ENCODE measurements at regions not wholly inside any gene's neighbourhood (a gene's known extent, or its start where the extent isn't known, plus 50 kb on each side); places are given as distances from the start of the nearest gene placed in this dataset.

DNA sequence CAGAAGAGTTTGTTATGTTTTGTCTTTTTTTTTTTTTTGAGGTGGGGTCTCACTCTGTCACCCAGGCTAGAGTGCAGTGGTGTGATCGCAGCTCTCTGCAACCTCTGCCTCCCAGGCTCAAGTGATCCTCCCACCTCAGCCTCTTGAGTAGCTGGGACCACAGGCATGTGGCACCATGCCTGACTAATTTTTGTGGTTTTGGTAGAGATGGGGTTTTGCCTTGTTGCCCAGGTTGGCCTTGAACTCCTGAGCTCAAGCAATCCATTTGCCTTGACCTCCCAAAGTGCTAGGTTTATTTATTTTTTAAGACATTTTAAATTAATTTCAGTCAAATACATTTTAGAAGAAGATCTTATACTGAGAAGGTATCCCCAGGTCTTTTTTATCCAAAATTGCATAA is 366.7 kb downstream of the KCNJ2 start:
- Histone ChIP-seq H3K4me3 (ENCODE audit: low read length) (no peak overlapping the region), H3K4me1 (ENCODE audit: insufficient read depth, low read length) (peaks cover 17% of the 10 kb centered on the region), H3K27ac (ENCODE audit: low read length) (no peak overlapping the region)

DNA sequence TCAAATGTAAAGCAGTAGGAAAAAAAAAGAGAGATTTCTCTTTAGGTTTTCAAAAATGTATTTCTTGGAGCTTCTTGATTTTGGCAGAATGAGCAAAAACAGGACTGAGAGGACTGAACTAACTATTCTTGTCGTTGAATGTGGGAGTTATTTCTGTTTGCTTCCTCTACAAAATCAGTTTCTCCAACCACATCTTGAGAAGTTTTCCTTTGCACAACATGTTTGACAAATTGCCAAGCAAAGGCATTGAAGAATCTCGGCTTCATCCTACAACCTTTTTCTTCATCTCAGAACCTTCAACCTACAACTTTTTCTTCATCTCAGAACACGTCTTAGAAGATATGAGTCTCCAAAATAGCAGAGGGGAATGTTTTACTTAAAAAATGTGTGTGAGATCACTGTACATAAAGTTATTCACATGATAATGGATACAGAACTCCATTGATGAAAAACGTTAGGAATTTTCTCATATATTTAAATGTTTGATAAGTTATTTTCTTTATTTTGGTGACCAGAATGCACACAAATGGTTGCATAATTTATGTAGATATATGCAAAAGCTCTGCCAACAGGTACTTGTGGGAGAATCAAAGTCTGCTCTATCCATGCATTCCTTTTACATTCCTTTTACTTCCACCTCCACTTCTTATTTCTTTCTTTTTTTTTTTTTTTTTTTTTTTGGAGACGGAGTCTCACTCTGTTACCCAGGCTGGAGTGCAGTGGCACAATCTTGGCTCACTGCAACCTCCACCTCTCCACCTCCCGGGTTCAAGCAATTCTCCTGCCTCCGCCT is 370.0 kb downstream of the KCNJ2 start:
- Histone ChIP-seq H3K27me3 (ENCODE audit: insufficient read depth, low read length) (no peaks in the 10 kb centered on the region), H3K4me3 (ENCODE audit: low read length) (no peak overlapping the region), H3K4me1 (ENCODE audit: insufficient read depth, low read length) (peaks cover 17% of the 10 kb centered on the region), H3K27ac (ENCODE audit: low read length) (no peak overlapping the region), H3K9ac (ENCODE audit: low read depth, low read length) (no peak overlapping the region; the same call in 1 of the 2 replicates), H3K9me3 (ENCODE audit: insufficient read depth, low read depth, low read length) (no peaks in the 10 kb centered on the region; the same call in 1 of the 2 replicates), H3K36me3 (ENCODE audit: insufficient read depth, low read depth, low read length) (no peaks in the 10 kb centered on the region)

More for the DNA sequence above, 366.7 kb downstream of the KCNJ2 start:
- Histone ChIP-seq H3K9me3 (ENCODE audit: insufficient read depth, low read depth, low read length) (no peaks in the 10 kb centered on the region; the same call in 1 of the 2 replicates), H3K9ac (ENCODE audit: low read depth, low read length) (no peak overlapping the region), H3K36me3 (ENCODE audit: insufficient read depth, low read depth, low read length) (no peaks in the 10 kb centered on the region), H3K27me3 (ENCODE audit: insufficient read depth, low read length) (no peaks in the 10 kb centered on the region)

DNA sequence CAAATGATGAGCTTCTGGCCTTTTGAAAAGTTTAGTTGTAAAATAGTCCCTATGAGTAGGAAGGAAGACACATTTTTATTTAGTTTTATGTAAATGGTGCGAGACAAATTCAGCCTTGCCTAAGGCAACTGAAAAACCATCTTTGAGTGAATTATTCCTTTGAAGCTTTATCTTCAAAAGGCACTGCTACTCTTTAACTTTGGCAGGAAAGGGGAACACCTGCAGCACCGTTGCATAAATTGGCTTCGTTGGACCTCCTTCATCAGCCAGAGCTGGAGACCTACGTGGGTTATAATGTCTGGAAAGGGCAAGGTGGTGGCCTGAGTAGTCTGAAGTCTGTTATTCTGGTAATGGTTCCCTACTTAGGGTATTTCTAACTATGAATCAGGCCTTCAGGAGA is 373.5 kb downstream of the KCNJ2 start:
- H3K27ac ChIP-seq (ENCODE audit: low read length) = no peak overlapping the region
- no peak overlapping the region for H3K4me3 ChIP-seq (ENCODE audit: low read length)
- H3K36me3 ChIP-seq (ENCODE audit: insufficient read depth, low read depth, low read length) = no peaks in the 10 kb centered on the region
- no peaks in the 10 kb centered on the region for H3K9me3 ChIP-seq (ENCODE audit: insufficient read depth, low read depth, low read length)
- no peak overlapping the region for H3K9ac ChIP-seq (ENCODE audit: low read depth, low read length)
- peaks cover 12% of the 10 kb centered on the region; the same call in 1 of the 2 replicates for H3K4me1 ChIP-seq (ENCODE audit: insufficient read depth, low read length)
- H3K27me3 ChIP-seq (ENCODE audit: insufficient read depth, low read length) = no peaks in the 10 kb centered on the region

DNA sequence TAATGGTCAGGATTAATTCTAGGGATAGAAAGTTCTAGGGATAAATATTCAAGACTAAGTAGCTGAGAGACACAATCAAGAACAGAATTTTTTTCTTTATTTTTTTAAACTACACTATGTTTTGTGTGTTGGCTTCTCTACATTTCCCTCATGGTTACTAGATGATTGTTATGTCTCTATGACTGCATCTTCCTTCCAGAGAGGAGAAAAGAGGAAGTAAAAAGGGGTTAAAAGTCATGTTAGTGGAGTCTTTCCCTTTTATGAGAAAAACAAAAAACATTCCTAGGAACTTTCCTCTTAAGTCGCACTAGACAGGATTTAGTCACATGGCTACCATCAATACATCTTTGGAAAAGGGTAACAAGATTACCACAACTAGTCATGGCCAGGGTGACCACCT is 375.0 kb downstream of the KCNJ2 start:
- H3K9ac ChIP-seq (ENCODE audit: low read depth, low read length) = no peak overlapping the region
- H3K36me3 ChIP-seq (ENCODE audit: insufficient read depth, low read depth, low read length) = no peaks in the 10 kb centered on the region
- H3K9me3 ChIP-seq (ENCODE audit: insufficient read depth, low read depth, low read length) = no peaks in the 10 kb centered on the region

DNA sequence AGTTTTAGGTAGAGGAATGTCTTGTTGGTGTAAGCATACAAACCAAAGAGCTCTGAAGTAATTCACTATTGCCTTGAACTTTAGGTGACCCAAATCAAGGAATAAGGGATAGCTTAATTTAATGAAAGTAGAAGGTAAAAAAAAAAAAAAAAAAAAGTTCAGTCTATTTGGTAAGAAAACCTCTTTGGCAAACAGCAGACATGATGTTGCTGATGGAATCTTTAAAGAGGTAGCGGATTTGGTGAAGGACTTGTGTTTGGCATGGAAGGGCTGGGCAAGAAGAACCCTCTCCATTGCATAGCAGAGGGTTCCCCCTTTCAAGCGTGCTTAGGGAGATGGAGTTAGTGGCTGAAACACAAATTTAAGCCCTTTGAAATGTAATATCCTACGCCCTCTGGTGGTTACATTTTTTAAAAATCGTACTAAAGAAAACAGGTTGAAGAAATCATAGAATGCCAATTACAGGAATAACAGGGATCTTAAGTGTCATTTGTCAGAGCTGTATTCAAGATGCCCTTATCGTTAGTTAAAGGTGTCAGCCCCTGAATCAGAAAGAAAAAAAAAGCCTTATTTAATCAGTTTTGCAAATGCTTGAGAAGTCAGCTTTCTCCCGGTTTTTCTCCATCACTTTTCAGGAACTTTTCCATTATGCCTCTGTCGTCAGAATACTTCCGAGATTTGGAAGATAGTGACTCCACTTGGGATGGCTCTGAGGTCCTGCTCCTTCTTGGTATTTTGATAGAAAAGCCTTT is 383.1 kb downstream of the KCNJ2 start:
- no peak overlapping the region for H3K4me3 ChIP-seq (ENCODE audit: low read length)
- H3K27me3 ChIP-seq (ENCODE audit: insufficient read depth, low read length) = no peaks in the 10 kb centered on the region
- no peaks in the 10 kb centered on the region for H3K4me1 ChIP-seq (ENCODE audit: insufficient read depth, low read length)
- no peaks in the 10 kb centered on the region; the same call in 1 of the 2 replicates for H3K9me3 ChIP-seq (ENCODE audit: insufficient read depth, low read depth, low read length)
- H3K9ac ChIP-seq (ENCODE audit: low read depth, low read length) = no peak overlapping the region
- H3K36me3 ChIP-seq (ENCODE audit: insufficient read depth, low read depth, low read length) = no peaks in the 10 kb centered on the region
- H3K27ac ChIP-seq (ENCODE audit: low read length) = no peak overlapping the region

More for the DNA sequence above, 375.0 kb downstream of the KCNJ2 start:
- Histone ChIP-seq H3K27ac (ENCODE audit: low read length) (no peak overlapping the region), H3K27me3 (ENCODE audit: insufficient read depth, low read length) (no peaks in the 10 kb centered on the region), H3K4me1 (ENCODE audit: insufficient read depth, low read length) (peaks cover 6% of the 10 kb centered on the region; the same call in 1 of the 2 replicates), H3K4me3 (ENCODE audit: low read length) (no peak overlapping the region)

DNA sequence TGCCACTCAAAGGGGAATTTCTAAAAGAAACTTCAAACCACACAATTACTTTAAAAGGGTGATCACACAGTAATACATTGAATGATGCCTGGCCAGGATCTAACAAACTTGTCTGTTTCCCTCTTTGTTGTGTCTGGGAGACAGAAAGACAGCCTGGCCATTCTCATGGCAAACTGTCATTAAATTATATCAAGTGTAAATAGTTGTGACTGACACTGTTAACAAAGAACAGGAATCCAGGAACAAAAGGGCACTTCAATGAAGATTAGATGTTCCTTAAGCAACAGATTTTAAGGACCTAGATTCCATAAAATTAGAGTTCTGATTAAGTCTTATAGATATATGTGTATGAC is 383.6 kb downstream of the KCNJ2 start:
- H3K27me3 ChIP-seq (ENCODE audit: insufficient read depth, low read length) = no peaks in the 10 kb centered on the region
- no peaks in the 10 kb centered on the region; the same call in 1 of the 2 replicates for H3K9me3 ChIP-seq (ENCODE audit: insufficient read depth, low read depth, low read length)
- H3K27ac ChIP-seq (ENCODE audit: low read length) = no peak overlapping the region
- no peak overlapping the region for H3K4me3 ChIP-seq (ENCODE audit: low read length)
- H3K4me1 ChIP-seq (ENCODE audit: insufficient read depth, low read length) = no peaks in the 10 kb centered on the region
- H3K36me3 ChIP-seq (ENCODE audit: insufficient read depth, low read depth, low read length) = no peaks in the 10 kb centered on the region
- H3K9ac ChIP-seq (ENCODE audit: low read depth, low read length) = no peak overlapping the region

DNA sequence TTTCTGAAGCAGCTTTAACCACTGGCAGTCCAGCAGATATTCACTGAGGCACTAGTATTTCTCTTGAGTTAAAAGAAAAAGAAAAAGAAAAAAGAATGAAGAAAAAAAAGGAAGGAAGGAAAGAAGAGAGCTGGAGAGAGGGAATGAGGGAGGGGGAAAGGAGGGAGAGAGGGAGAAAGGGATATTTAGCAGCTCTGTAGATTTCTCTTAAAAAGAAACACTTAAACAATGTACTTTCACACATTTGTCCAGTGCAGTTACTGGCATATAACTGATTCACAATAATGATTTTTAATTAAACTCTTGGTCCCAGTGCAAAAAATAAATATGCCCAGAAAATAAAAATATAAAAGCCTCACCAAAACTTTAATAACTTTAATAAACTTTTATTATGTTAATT is 386.4 kb downstream of the KCNJ2 start:
- no peak overlapping the region for H3K9ac ChIP-seq (ENCODE audit: low read depth, low read length)
- H3K27ac ChIP-seq (ENCODE audit: low read length) = no peak overlapping the region
- H3K4me3 ChIP-seq (ENCODE audit: low read length) = no peak overlapping the region
- H3K27me3 ChIP-seq (ENCODE audit: insufficient read depth, low read length) = no peaks in the 10 kb centered on the region
- H3K4me1 ChIP-seq (ENCODE audit: insufficient read depth, low read length) = no peaks in the 10 kb centered on the region
- H3K36me3 ChIP-seq (ENCODE audit: insufficient read depth, low read depth, low read length) = no peaks in the 10 kb centered on the region
- H3K9me3 ChIP-seq (ENCODE audit: insufficient read depth, low read depth, low read length) = no peaks in the 10 kb centered on the region; the same call in 1 of the 2 replicates

DNA sequence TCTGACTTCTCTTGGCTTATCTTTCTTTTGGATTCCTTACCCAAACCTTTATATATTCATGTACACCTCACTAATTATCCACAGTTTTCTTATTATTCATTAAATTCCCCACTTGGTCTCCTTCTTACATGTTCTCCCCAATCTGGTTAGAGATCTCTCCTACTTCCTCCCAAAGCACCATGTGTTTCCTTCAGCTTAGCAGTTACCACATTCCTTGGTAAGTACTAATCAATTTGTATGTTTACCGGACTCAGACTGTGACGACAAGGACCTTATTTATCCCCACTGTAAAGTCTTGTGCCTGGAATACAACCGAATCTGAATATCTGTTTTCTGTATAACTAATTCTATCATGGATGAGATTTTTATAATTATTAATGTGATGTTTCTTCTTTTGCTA is 389.5 kb downstream of the KCNJ2 start:
- H3K36me3 ChIP-seq (ENCODE audit: insufficient read depth, low read depth, low read length) = no peaks in the 10 kb centered on the region
- no peaks in the 10 kb centered on the region; the same call in 1 of the 2 replicates for H3K9me3 ChIP-seq (ENCODE audit: insufficient read depth, low read depth, low read length)
- H3K9ac ChIP-seq (ENCODE audit: low read depth, low read length) = no peak overlapping the region
- no peak overlapping the region for H3K4me3 ChIP-seq (ENCODE audit: low read length)
- H3K27me3 ChIP-seq (ENCODE audit: insufficient read depth, low read length) = no peaks in the 10 kb centered on the region
- H3K4me1 ChIP-seq (ENCODE audit: insufficient read depth, low read length) = no peaks in the 10 kb centered on the region
- H3K27ac ChIP-seq (ENCODE audit: low read length) = no peak overlapping the region

DNA sequence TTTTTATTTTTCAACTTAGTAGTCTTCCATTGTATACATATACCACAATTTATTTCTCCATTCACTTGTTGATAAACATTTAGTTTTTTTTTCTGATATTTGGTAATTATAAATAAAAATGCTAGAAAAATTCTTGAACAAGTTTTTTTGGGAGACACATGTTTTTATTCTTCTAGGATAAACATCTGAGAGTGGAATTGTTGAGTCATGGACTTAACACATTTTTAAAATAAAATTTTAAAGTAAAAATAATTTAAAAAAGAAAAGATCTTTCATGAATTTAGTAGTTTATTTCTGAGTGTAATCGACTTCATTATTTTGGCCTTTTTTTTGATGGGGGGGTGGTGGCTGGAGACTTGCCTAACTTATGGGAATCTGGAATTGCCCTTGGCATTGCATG is 391.1 kb downstream of the KCNJ2 start:
- Histone ChIP-seq H3K4me3 (ENCODE audit: low read length) (no peak overlapping the region), H3K36me3 (ENCODE audit: insufficient read depth, low read depth, low read length) (no peaks in the 10 kb centered on the region), H3K9me3 (ENCODE audit: insufficient read depth, low read depth, low read length) (no peaks in the 10 kb centered on the region; the same call in 1 of the 2 replicates), H3K27me3 (ENCODE audit: insufficient read depth, low read length) (no peaks in the 10 kb centered on the region), H3K9ac (ENCODE audit: low read depth, low read length) (no peak overlapping the region), H3K4me1 (ENCODE audit: insufficient read depth, low read length) (no peaks in the 10 kb centered on the region), H3K27ac (ENCODE audit: low read length) (no peak overlapping the region)

DNA sequence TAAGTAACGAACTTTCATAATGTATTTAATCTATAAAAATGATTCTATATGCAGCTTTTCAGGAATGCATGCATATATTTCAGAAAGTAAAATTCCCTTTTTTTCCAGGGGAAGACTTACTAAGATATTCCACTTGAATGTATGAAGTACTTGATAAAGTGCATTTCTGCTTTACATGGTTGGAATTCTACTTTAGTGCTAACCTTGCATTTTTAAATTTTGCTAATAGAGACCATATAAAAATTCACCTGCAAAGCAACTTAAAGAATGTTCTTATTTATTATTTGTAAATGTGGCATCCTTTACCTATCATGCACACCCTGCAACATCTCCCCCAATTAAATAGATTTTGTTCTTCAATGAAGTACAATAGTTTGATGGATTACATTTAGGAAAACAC is 392.8 kb downstream of the KCNJ2 start:
- no peak overlapping the region for H3K27ac ChIP-seq (ENCODE audit: low read length)
- no peak overlapping the region for H3K9ac ChIP-seq (ENCODE audit: low read depth, low read length)
- no peak overlapping the region for H3K4me3 ChIP-seq (ENCODE audit: low read length)
- H3K4me1 ChIP-seq (ENCODE audit: insufficient read depth, low read length) = no peaks in the 10 kb centered on the region
- no peaks in the 10 kb centered on the region for H3K9me3 ChIP-seq (ENCODE audit: insufficient read depth, low read depth, low read length)
- H3K27me3 ChIP-seq (ENCODE audit: insufficient read depth, low read length) = no peaks in the 10 kb centered on the region
- H3K36me3 ChIP-seq (ENCODE audit: insufficient read depth, low read depth, low read length) = no peaks in the 10 kb centered on the region

DNA sequence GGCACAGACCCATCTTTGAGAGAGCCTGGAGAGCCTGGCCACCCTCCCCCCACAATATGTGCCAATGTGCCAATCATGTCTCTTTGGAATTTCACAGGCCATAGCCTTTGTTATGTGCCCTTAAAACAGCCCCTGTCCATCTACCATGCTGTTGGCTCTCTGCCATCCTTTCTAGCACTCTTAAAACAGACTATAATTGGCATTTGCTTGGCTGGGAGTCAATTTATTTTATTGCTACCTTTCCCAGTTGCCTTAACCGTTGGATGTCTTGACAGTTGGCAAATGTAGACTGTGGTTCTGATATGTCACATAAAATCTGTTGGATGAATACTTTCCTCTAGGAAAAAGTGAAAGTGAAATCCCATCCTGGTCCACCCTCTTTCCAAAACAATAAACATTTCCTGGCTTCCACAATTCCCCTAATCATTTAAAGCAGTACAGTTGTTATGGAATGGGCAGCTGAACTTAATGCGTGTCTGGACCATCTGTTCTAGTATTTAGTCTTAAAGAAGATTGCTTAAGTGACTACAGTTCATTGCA is 394.0 kb downstream of the KCNJ2 start:
- Histone ChIP-seq H3K27ac (ENCODE audit: low read length) (no peak overlapping the region), H3K4me3 (ENCODE audit: low read length) (no peak overlapping the region), H3K36me3 (ENCODE audit: insufficient read depth, low read depth, low read length) (no peaks in the 10 kb centered on the region), H3K9ac (ENCODE audit: low read depth, low read length) (no peak overlapping the region), H3K4me1 (ENCODE audit: insufficient read depth, low read length) (no peaks in the 10 kb centered on the region), H3K9me3 (ENCODE audit: insufficient read depth, low read depth, low read length) (no peaks in the 10 kb centered on the region), H3K27me3 (ENCODE audit: insufficient read depth, low read length) (no peaks in the 10 kb centered on the region)

Data from iPS-20b (cell line).